GM21423 (cell line): ENCODE measurements at regions not wholly inside any gene's neighbourhood (a gene's known extent, or its start where the extent isn't known, plus 50 kb on each side); places are given as distances from the start of the nearest gene placed in this dataset.

ENCODE experiments used
- ATAC-seq: cut with Tn5 transposase; IDR thresholded peaks from one replicate; pipeline ENCODE4 v1.9.1; 2021; ENCODE audit warnings: mild to moderate bottlenecking, moderate library complexity; ENCODE audit not compliant: unreplicated experiment

GRCh38 chr4:182189103-182189878 is 53.9 kb upstream of the TENM3 start:
- ATAC-seq = no peak

DNA sequence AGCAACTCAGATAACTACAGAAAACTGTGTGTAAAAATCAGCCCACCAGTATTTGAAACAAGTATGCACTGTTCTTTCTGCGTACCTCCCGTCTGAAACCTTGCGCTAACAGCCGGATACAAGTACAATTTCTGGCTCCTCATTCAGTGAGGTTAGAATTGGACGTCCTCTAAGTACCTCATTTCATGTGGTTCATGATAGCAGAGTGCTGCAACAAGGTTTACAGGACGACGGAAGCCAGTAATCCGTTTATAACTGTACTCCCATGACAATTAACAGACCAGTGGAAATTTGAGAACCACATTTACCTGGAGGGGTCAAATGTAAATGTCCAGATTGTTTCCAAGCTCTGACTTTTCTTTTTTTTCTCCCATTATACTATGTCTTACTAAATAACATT is 52.9 kb upstream of the TENM3 start:
- ATAC-seq = no peak

DNA sequence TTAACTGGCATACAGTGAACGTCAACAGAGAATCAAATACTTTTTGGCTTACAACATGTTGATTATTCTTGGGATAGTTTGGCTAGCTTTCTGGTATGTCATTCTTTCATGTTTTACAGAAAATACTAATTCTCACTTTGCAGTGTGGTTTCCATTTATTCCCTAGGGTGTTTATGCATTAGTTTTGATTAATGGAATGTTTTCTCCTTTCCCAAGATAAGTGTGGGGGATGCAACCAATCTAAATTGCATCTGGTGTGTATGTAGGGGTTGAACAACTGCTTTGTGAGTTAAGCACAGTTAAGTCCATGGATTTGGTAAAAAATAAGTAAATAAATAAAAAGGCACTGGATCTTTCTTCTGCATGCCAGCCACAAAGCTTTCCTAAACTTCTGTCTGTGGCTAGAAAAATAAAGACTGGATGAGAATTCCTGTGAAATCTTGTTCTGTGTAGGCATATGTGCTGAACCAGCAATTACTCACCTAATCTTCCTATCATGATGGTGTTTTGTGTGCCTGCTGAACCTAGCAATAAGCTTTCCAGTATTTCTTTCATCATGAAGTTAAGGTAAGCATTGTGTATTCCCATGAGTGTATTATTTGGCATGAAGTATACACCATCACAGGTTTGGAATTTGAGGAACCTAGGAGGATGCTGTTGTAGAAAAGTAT is 50.6 kb upstream of the TENM3 start:
- ATAC-seq = no peak

- no peak for ATAC-seq
Observed at GRCh38 chr4:182193311-182193710, 49.9 kb upstream of the TENM3 start.
